ENCODE measurements at regions not wholly inside any gene's neighbourhood (a gene's known extent, or its start where the extent isn't known, plus 50 kb on each side); places are given as distances from the start of the nearest gene placed in this dataset.

DNA sequence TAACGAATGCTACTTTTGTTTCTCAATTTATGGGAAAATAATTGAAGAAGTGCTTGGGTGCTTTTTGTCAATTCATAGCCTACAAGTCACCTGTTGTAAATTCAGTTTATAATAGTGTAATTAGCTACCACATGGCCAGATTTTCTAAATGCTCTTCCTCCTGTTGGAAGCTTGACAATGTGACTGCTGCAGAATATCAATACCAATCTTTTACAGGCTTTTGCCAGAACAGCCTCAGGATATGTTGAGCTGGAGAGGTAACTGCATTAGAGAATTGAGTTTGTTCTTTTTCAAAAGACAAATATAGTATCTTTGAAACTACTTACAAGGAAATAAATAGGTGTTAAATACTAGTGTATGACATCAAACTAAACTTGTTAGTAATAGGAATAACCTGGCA, 277.8 kb downstream of the POU4F1 start:
- no peak for DNase-seq

DNA sequence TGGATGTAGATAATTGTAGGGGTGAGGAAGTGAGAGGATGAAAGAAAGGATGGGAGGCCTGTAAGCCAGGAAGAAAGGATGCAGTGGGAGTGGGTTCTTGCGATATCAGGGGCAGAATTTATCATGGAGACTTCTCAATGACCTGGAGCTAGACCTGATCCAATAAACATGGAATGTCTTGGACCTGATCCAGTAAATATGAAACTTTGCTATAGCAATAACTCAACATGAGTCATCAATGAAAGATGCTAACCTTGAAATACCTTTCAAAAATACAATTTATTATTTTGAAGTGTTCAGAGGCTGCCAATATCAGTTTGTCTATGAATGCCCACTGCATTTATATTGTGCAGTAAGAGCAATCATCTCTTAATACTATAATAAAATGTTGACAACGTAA, 279.5 kb downstream of the POU4F1 start:
- no peak for DNase-seq

DNA sequence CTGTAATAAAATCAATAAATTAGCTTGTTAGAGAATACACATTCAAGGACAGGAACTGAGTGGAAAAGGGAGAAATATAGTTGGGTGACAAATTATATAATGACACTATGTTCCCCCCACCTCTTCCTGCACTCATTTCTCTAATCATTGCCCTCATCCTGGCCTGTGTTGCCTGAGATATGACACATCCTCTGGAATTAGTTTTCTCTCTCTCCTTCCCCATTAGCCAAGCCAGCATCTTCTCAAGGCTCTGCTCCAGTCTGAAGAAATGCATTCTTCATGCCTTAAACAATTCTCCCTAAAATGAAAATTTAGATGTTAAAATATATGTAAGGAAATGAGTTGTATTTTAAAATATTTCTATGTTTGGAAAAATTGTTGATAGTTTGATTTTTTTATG, 280.3 kb downstream of the POU4F1 start:
- DNase-seq = no peak

DNA sequence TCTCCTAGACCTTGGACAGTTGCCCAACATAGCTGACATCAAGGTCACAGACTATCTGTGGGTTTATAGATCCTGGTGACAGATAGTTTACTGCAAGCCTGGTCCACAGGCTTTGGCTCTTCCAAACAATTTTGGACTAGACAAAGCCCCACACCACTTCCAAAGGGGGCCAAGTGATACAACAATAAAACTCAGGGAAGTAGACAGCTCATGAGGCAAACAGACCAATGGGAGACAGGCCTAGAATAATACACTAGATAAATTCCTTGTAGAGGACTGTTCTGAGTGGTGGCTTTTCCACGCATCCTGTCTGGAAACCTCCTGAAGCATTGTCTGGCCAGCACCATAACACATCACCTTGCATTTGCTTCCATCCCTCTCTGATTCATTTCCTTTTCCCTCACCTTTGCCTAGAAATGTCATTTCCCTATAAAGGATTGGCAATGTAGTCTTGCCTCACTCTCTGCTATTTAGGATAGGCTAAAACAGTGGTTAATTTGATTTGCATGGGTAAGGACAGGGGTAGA, 284.2 kb downstream of the POU4F1 start:
- DNase-seq = no peak

DNA sequence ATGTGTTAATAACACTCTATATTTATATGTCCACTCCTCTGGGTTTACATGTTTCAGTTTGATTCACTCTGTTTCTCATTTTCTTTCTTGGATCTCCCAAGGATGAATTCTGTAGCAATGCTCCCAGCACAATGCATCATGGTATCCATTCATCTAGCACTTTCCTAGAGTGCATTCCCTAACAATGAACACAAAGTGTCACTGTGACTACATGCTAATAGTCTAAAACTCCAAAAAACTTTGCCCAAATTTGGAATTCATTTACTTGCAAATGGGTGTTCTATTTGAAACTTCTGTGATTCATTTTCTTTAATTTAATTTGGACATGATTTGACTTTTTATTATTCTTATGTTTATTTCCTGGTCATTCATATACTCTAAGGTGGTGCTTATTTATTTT, 286.3 kb downstream of the POU4F1 start:
- DNase-seq = no peak

DNA sequence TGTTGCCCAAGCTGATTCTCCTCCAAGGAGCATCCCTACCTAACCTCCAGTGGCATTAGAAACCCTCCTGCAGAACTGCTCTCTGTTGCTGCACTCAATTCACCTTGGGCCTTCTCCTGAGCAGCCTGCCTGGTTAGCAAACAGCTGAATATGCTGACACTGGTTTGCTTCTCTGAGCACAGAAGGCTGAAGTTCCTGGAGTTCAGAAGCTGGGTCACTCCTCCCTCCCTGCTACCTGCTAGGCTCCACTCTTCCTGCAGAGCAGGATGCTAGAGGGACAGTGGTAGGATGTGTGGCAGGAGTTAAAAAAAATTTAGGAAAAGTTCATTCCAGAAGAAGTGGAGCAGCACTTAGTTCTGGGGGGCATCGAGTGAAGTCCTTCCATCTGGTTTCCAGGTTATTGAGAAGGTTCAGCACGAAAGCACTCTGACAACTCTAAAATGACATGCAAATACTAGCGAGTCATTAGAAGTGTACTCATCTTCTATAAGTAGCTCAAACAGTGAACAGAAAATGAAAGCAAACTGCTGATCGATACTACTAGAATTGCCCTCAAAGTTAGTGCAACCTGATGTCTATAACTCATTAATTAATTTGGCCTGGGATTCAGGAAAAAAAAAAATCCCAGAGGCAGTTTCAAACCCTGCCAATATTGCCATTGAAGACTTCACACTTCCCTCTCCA, 293.7 kb downstream of the POU4F1 start:
- no peak for DNase-seq

DNA sequence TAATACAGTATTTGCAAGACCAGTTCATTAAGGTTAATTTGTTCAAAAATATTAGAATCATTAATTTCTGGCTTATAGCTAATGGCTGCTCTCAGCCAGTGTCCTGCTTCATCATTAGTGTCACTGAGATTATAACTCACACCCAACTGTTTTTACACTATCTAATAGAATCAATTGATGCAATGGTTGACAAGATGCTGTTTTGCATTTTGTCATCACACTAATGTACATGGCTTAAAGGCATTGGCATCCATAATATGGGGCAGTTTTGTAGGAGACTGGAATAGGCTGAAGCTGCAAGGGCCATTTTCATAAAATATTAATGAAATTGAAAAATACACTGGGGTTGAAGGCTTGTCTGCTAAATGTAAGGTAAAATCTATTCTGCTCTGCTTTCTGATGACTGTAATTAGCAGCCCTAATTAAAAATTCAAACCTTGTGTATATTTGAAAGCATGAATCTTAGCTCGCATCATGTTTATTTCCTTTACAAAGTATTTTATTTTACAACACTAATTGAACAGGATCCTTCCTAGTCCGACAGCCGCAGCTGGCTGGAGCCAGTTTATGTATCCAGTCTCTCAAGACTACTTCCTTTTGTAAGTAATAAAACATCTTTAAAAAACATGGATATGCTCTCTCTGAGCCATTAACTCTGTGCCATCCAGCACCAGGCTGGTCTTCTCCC, 296.7 kb downstream of the POU4F1 start:
- DNase-seq = no peak

DNA sequence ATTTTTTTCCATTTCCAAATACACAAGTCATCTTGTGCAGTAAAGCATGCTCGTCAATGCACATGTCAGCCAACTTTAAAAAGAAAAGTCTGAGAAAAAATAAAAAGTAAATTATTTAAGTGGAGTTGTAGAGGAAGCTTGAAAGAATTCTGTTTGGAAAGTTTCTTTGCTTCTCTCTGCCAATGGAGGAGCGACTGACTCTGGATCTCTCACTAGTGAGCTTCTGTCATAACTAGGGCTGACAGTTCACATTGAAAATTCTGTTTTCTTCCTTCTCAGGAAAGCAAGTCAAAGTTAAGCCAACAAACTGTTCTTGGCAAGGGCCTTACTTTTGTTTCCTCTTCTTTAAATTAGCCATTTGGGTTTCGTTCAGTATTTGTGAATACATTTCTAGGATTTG, 298.2 kb downstream of the POU4F1 start:
- DNase-seq = no peak

DNA sequence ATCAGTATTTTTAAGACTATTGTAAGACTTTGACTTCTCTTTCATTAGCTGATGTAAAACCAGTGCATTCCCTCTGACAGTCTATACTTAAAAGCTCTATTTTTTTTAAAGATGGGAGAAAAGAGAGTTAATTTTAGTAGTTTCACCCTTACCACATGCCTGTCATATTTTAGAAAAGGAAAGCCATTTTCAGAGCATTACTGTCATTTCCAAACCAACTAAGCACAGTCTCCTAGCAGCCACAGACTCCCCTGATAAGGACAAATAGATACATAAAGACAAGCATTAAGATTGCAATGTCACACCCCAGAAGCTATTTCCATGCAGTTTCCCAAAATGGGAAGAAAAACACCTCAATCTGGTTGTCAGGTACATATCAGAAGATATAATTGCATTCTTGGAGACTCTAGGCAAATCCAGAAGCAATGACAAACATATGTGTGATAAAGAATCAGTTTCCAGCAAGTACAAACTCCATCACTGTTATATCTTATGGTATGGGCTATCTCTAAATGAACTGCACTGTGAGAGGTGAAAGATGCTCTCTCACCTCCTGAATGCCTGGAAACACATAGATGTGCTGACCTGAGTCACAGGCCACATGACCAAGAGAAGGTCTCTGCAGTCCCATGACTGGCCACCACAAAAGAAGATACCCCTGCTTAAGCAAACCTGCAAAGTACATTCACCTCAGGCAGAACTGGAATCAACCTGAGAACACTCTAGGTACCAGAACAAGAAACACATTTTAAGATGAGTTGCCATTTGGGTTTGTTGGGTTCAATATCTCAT, 303.3 kb downstream of the POU4F1 start:
- no peak for DNase-seq

DNA sequence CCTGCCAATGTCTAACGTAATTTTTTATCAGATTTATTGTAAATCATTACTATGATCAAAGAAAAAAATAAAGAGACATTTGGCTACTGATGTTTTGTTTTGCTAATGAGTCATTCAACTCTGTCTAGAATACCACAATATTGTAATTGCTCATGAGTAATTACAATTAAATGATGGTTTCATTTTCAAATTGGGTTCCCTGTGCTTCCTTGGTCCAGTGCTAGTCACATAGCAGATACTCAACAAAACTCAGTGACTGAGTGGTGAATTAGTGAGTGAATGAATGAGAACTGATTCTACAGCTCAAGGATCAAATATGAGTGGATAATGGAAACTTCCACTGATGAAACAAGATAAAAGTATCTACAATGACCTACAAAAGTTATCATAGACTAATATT, 304.7 kb downstream of the POU4F1 start:
- DNase-seq = no peak

DNA sequence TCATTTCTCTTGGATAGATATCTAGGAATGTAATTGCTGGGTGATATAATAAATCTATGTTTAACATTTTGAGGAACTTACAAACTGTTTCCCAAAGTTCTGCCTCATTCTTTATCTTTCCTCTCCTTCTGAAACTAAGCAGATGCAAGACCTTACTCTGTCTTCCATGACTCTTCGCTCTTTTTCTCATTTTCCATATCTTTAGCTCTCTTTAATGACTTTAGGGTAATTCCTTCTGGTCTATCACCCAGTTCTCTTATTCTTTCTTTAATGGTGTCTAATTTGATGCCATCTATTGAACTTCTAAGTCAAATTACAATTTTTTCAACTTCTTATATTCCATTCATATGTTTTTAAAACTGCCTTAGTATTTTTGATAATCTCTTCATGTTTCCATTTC, 316.6 kb downstream of the POU4F1 start:
- no peak for DNase-seq

DNA sequence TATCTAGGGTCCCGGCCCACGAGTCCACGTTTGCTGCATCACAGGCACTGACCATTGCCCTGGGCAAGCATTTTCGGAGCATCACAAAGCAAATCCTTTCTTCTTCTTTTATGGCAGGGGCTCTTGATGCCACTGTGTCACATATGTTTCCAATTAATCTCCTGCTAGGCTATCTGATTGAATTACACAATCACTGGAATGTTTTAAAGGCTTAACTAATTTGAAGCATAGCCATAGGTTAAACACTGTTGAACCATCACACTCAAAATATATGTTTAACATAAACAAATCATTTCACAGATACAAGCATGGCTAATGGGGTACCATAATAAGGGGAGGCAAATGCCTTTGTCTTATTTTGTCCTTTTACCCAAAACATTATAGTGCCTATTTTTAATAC, 338.3 kb downstream of the POU4F1 start:
- no peak for DNase-seq

DNA sequence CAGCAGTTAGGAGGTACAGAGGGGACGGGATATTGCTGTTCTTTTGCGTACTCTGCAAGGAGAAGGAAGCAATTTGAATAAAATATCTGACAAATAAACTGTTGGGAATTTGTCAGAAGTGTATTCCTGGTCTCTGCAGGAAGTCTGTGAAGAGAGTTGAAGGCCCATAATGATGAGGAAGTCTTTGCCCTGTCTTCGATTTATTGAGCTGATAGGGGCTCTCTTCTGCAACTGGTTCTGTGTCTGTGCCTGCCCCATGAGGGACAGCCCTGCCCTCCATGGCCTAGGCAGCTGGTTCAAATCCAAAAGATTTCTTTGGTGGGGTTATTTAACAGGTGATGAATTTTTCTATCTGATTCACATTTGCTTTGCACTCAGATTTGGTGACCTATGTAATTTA, 339.7 kb upstream of the EDNRB start:
- DNase-seq = no peak

DNA sequence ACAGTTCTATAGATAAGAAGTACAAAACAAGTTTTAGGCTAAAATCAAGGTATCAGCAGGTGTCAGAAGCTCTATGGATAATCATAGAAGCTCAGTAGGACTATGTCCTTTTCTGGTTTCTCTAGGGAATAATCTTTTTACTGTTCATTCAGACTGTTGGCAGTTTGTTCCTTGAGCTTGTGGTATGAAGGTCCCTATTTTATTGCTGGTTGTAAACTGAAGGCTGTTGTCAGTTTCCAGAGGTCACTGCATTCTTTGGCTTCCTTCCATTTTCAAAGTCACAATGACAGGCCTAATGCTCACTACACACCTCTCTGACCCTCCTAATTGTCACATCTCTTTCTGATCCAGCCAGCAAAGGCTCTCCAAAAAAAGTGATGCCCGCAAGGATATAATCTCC, 337.9 kb upstream of the EDNRB start:
- no peak for DNase-seq

DNA sequence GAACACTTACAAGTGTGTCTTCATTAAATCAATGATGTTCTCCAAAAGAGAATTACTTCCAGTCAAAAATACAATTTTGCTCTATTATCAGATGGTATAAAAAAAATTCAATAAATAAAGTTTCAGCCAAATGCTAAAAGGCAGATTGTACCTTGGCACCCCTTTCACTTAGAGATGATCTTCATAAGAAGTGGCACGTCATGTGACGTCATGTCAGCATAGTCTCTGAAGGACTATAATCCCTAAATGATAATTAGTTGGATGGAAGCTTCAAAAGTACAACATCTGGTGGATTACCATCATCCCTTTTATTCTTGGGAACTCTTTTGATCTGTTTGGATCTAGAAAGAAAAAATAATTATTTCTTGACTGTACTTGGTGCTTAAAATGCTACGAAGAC, 335.5 kb upstream of the EDNRB start:
- DNase-seq = no peak

DNA sequence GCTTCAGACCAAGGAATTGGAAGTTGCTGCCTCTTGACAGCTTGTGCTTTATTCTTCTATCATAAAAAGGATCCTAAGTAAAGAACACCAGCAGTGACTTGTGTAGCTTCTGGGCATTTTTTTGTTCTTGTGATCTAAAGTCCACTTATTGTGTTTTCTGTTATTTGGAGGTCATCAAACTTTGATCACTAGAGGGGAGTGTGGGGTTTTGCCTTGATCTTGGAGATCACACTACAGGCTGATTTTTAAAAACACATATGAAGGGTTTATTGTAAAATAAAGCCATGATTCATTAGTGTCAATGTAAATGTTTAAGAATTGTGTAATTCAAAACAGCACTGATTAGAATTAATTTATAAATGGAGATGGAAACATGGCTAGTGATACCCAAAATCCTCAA, 328.7 kb upstream of the EDNRB start:
- DNase-seq = no peak

DNA sequence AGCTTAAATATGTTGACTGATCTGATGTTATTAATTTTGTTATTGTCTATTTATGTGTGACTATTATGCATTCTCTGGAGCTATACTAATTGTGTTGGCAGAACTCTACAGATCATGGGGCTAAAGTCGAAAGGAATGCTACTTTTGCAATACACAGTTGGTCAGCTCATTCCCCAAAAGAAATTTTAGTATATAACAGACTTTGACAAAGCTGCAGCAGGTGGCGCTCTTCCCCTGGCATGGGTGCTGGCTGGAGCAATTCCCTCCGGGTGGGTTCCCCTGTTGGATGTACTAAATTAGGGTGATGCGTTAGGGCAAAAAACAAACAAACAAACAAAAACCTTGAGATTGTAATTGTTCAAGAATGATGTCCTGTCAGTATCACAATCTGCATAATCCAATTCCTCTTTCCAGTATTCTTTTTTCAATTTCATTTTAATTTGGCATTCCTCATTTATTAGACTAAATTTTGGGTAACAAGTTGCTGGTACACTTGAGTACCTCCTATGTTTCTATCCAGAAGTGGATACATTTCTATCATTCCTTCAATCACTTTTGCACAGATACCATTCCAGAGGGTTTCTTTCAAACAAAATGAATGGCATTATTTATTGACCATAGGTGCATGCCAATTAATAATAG, 322.8 kb upstream of the EDNRB start:
- DNase-seq = peak; percentile 62

DNA sequence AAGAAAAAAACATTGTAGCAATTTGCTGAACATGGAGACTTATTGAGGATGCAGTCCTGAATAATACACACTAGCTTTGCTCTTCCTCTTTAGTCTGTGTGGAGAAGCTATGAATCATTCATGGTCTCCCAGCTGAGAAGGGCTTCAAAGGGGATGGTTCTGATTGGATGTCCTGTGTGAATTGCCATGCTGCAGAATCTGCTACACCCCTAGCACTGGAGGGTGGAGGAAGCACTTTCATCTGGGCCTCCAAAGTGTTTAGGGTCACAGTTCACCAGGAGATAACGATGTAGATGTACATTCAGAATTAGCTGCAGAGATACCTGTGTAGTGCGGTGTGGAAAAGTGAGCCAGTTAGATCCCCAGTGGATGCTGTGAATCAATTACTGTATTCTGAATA, 321.1 kb upstream of the EDNRB start:
- DNase-seq = no peak

DNA sequence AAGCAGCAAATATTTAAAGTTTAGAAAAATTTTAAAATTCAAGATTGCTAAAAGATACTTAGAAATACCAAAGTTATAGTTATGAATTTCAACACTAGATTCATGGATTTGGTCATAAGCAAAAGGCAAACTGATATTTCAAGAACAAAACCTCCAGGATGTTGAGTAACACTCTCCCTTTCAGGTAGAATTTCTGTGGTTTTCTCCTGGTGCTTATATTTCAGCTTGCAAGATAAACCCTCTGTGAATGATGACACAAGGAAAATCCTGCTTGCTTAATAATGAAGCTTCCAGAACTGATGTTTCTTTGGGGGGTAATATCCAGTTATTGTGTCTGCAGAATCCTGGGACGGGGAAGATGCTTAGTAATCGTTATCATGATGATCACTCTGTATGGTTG, 320.3 kb upstream of the EDNRB start:
- DNase-seq = no peak

DNA sequence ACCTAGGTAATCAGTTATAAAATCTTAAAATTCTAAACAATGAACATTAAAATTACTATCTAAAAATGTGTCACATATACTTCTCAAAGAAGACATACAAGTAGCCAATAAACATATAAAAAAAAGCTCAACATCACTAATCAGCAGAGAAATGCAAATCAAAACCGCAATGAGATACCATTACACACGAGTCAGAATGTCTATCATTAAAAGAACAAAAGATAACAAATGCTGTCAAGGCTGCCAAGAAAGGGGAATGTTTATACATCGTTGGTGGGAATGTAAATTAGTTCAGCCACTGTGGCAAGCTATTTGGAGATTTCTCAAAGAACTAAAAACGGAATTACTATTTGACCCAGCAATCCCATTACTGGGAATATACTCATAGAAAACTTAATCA, 310.3 kb upstream of the EDNRB start:
- no peak for DNase-seq

DNA sequence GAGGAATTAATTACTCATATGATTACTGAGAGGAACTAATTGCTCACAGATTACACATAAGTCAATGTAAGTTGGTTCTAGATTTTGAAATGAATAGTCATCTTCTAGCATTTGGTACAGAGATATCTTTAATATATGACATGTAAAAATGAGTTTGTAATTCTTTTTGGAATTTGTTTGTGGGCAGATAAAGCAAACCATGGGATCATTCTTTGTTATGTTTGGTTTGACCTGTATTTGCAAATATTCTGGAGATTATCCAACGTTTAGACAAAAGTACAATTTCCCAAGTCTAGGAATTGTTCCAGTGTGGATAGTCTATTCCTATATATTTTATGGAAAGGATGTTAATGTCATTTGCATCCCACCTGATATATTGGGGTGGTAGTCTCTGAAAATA, 309.6 kb upstream of the EDNRB start:
- DNase-seq = no peak

DNA sequence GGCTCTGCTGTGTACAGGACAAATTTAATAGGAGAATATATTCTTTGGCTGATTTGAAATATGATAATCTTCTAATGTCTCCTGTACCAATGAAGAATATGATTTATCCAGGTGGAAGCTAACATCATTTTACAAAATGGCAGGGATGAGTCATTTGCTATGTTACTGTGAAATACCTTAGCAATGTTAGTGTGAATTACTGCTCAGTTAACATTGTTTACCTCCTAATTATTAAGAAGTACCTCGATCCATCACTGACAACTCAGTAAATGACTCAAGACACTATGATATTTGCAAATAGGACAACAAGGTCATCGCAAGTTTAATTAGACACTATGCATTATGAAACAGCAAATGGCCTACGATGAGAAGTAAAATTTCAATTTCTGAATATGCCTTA, 309.1 kb upstream of the EDNRB start:
- DNase-seq = no peak

DNA sequence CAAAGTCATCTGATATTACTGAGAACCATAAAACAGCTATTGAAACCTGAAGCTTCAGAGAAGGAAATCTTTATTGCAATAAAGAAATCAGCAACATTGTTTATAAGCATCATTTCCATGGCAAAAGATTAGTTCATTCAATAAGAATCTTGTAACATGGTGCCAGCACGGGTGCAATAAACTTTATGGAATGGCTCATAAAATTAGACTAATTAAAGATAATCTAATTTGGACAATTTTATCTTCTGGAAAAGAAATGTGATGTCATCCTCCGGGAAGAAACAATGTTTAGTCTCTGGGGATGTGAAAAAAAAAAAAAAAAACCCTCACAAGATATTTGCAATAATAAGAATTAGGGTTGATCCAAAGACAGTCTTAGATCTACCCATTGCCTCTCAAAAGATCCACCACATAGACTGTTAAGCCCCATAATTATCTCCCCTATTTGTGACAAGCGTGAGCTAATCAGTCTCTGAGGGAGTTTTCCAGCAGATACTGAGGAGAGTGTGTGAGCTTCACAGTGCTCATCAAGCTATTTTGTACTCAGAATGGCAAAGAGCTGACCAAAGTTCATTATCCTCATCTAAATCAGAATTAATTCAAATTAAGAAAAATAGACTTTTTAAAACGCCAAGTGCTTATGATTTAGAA, 297.0 kb upstream of the EDNRB start:
- DNase-seq = no peak
